HG03066 (cell line): ENCODE measurements at regions not wholly inside any gene's neighbourhood (a gene's known extent, or its start where the extent isn't known, plus 50 kb on each side); places are given as distances from the start of the nearest gene placed in this dataset.

Experiments used
- ATAC-seq: cut with Tn5 transposase; IDR thresholded peaks from one replicate; pipeline ENCODE4 v1.9.1; 2021; ENCODE audit warnings: low read depth; ENCODE audit not compliant: unreplicated experiment

DNA sequence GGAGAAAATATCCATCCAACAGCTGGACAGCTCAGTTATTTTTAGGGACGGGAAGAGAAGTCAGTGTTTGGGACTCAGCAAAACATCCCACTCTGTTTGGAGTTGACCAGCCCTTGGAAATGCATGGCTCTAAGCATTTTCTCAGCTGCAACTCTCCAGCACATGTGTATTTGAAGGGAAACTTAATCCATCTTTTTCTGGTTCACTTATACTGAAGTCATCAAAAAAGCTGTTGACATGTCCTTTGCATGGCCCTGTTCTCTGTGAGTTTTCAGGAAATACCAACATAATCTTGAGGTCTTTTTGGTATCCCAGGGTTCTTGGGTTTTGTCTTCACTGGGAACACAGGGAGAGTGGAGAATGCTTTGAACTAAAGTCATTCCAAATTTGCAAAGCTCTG is 91.9 kb upstream of the CELF4 start:
- no peak for ATAC-seq

DNA sequence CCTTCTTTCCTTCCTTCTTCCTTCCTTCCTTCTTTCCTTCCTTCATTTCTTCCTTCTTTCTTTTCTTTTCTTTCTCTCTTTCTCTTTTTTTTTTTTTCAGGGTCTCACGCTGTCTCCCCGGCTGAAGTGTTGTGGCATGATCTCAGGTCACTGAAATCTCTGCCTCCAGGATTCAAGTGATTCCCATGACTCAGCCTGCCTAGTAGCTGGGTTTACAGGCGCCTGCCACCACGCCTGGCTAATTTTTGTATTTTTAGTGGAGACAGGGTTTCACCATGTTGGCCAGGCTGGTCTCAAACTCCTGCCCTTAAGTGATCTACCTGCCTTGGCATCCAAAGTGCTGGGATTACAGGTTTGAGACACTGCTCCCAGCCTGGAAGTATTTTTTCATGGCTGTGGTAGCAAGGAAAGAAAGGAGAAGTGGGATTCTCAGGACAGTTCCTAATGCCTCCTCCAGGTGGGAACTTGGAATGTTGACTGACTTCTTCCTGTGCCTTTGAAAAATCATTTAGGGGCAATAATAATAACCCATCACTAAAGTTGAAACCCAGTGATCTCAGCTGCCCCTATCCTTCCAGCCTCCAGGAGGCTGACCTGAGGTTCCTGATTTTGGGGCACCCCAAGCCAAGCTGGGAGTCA is 89.3 kb upstream of the CELF4 start:
- no peak for ATAC-seq

DNA sequence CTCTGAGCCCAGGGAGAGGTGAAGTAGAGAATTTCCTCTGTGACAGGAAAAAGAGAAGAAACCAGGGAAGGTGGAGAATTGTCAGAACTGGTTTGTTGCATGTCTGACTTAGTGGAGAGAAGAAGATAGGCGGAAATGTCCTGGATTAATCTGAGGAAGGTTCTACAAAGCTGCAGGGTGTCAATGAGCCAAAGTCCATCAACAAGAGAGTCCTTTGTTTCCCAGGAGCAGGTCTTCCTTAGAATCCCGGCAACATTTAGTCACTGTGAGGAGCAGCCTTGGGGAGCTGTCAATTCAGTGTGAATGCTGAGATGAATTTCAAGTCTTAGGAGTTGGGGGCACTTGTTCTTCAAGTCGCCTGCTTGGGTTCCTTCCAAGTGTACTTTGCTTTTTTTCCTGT is 88.4 kb upstream of the CELF4 start:
- ATAC-seq, result no peak

DNA sequence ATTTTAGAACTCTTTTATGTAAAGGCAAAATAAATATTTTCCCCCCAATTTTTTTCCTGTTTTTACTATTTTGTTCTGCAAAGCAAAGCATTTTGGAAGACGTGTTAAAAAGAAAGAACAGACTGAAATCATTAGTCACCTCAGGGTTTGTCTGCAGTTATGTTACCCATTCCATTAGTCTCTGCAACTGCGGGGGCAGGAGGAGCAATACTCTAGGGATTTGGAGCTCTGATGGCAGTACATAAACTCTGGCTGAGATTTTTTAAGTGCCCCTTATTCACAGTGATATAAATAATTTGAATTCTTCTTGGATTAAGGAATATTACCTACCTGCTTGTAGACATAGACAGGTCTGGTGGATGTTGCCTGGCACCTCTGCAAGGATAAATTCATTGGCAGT is 88.0 kb upstream of the CELF4 start:
- ATAC-seq, result no peak

DNA sequence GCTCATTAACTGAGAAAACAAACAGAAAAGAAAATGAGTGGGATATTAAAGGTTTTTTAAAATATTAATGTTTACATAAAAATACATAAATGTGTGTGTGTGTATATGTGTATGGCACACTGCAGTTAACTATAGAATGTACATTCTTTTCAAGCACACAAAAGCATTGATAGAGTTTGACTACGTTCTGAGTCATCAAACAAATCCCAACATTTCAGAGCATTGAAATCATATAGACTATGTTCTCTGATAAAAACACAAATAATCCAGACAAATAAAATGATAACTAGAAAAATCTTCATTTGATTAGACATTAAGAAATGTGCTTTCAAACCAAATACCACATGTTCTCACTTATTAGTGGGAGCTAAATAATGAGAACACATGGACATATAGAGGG is 84.3 kb upstream of the CELF4 start:
- ATAC-seq, result no peak

DNA sequence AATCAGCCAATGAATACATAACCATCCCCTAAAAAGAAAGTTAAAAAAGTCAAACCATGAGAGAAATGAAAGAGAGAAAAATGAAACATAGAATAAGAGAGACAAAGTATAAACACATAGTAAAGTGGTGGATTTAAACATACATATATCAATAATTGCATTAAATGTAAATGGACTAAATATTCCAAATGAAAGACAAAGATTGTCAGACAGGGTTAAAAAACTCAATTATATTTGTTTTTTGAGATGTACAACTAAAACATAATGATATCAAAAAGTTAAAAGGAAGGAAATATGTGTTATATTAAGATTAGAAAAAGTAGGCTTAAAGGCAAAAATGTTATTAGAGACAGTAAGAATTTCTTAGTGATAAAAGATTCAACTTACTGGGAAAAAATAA is 83.8 kb upstream of the CELF4 start:
- ATAC-seq, result no peak

DNA sequence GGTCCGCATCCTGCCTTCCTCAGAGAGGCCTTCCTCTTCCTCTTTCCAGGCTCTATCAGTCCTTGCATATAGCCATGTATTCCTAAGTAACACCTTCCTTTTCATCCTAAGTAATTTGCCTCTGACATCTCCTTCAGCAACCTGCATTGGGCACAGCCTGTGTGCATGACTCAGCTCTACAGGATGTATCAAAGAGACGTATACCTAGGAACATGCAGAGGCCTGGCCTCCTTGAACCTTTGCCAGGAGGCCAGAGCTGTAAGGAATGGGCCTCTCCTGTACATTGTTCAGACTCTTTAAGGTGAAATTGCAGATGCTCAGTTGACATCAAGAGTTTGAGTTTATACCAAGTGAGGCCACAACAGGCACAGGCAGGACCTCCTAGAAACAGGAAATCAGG is 76.0 kb upstream of the CELF4 start:
- ATAC-seq, result no peak

DNA sequence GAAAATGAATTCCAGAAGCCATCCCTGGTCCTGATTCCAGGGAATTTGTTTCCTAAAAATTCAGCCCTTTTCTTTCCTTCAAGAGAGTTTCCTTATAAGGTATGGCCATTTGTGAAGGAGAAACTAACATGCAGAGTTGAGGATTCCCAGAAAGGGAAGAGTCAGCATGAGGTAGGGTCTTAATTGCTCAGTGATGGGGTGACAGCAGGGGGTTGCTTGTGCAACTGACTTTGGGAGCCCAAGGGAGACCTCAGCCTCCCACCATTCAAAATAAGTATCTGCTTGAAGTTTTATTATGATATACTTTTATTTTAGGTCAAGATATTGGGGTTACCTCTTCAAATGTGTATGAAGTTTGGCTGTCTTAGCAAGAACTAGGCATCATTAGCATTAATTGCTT is 74.9 kb upstream of the CELF4 start:
- ATAC-seq, result no peak

DNA sequence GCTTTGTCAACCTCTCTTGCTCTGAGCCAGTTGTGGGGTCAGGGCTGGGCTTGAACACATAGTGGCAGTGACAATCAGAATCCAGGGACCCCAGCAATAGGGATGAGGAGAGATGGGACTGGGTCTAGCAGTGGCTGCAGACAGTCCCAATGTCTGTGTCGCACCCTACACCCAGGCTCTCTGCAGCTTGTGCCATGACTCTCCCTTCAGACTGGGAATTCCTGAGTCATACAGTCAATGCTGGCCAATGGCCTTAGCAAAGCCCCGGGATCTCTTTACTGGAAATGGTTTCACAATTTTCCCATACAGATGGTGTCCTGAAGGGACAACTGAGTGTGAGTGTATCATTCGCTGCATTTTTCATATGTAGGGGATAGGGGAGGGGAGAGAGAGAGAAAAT is 74.2 kb upstream of the CELF4 start:
- ATAC-seq, result no peak

DNA sequence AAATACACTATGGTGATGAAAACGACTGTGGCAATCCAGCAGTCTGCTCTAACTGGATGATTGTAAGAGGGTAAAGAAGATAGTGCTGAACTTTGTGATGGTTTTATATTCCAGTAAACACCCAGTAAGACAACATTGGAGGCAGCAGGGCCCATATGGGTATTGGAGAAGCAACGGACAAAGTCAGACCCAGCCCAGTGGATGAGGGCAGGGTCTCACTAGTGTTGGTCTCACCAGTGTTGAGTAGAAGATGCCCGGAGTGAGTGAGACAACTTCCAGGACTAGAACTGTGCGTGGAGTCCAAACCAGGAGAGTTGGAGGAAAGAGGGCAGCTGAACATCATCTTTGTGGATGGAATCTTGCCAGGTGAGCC is 71.9 kb upstream of the CELF4 start:
- ATAC-seq, result no peak

DNA sequence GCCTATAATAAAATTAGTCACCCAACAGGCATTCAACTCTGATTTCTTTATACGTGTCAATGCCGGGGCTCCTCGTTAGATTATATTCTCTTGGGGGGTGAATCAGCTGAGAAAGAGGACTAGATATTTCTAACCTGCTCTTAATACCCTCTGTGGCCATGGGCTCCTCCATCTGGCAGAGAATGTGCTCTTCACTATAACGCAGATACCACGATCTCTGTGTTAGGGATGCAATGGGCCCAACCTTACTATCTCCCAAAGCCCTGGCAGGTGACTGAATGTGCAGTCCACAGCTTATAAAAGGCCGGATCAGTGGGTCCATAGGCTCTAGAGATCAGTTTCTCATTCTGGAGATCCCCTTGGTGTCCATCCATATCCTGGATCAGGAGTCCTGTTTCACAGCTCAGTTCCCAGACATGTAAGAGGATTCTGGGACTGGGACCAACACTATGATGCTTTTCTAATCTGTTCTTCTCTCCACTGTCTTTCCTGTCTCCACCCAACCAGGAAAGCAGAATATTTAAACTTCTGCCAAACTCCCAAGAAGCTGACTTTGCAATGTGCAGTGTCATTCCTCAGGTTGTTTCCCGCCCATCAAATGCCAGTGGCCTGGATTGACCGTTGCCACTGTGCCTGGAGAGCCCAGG is 71.4 kb upstream of the CELF4 start:
- ATAC-seq, result no peak

DNA sequence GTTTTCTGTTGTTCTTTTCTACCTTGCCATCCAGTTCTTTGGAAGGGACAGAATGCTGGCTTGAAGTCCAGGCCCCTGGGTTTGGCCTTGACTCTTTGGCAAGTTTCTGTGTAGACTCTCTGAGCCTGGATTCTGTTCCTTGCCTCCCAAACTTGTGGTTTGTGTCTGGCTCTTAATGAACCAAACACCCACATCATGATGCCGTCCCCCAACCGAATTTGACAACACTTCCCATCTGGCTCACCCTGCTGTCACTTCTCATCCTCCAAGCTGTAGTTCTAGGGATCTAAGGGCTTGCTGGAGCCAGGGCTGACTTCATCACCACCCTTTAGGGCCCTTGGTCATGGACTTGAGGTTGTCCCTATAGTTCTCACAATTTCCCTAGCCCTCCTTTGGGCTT is 68.9 kb upstream of the CELF4 start:
- no peak for ATAC-seq

DNA sequence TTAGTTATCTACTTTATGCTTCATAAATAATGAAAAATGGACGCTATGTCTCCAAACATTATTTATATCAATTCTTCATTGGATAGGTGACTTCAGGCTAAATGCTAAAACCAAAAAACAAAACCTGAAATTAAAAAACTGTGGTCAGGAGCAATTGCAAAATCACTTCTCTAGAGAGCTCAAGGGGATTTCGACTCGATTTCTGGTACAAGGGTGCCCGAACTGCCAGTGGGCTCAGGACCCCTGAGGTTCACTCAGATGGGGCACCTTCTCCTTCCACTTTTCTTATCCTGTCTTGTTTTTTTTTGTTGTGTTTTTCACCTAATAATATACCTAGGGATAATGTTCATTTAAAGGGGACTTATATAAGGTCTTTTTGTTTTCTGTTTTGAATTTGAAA is 65.8 kb upstream of the CELF4 start:
- no peak for ATAC-seq

DNA sequence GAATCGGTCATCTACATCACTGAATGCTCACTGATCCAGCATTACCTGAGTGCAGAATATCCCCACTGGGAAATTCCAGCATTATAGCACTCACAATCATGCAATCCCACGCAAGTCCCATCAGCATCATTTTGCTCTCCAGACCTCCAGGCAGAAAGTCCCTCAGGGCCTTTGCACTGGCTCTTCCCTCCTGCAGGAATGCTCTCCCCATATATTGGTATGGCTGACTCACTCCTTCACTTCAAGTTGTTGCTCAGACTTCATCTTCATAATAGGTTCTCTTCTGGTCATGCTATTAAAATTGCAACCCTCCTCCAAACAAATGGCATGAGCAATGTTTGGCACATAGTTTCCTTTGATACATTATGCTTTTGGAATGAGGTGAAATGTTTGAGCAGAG is 64.7 kb upstream of the CELF4 start:
- no peak for ATAC-seq

DNA sequence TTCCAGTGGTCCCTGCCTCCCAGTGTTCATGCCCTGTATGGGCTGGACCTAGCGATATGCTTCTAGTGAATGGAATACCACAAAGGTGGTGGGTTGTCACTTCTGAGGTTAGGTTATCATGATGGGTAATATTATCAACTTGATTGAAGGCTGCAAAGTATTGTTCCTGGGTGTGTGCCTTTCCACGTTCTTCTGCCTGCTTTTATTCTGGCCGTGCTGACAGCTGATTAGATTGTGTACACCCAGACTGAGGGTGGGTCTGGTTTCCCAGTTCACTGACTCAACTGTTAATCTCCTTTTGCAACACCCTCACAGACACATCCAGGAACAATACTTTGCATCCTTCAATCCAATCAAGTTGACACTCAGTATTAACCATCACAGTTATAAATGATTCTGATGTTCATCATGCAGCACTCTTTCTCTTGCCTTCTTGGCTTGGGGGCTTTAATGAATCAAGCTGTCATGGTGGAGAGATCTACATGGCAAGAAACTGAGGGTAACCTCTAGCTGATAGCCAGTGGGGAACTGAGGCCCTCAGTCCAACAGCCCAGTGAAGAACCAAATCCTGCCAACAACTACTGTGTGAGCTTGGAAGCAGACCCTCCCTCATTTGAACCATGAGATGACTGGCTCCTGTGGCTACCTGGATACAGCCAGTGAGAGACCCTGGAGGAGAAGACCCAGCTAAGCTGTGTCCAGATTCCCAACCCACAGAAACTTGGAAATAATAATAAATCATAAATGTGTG is 63.0 kb upstream of the CELF4 start:
- no peak for ATAC-seq

DNA sequence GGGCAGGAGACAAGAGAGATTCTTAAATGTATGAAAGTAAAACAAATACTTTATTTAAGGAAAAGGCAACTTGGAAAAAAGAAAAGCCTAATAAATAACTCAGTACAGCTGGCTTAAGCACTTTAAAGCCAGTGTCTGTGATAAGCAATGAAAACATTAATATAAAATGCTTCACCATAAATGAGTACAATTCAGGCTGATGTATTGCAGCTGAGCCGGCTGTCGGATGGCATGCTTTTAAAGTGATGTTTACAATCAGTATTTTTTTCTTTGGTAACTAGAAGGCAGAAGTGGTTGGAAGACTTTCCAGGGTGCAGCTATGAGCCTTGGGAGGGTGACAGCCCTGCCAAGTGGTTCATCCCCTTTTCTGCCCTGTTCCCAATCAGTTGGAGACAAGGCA is 58.7 kb upstream of the CELF4 start:
- ATAC-seq, result no peak

DNA sequence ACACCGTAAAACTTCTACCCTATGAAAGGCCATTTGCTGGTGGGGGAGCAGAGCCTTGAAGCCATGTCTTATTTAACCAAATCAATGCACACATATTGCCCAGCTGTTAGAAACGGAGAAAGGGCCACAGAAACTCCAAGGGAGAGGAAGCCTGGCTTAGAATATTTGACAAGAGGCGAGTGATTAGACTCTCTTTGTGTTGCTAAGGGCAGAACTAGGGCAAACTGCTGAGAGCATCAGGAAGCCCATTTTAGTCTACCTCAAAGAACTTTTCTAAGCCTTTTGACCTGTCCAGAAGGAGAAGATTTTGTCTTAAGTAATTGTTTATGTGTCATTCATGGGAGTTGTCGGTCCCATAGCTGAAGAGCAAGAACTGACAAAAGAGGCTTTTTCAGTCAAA is 54.4 kb upstream of the CELF4 start:
- ATAC-seq, result no peak

DNA sequence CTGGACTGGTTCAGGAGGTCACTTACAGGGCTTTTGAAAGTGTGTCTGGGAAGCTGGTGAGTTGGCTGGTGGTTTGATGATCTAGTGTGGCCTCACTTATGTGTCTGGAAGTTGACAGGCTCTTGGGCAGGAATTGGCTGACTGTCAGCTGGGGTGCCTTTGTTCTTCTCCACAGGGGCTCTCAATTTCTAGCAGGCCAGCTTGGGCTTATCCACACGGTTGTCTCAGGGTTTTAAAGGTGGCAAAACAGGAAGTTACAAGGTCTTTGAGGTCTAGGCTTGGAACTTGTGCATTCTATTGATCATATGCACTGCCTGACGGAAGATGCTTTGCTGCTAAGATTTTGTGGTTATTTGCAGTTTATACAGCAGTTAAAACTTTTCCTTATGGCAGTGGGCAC is 52.0 kb upstream of the CELF4 start:
- ATAC-seq, result no peak
